PC-9 (cell line): ENCODE measurements at regions not wholly inside any gene's neighbourhood (a gene's known extent, or its start where the extent isn't known, plus 50 kb on each side); places are given as distances from the start of the nearest gene placed in this dataset.

Experiments
- EZH2 ChIP-seq: fragments of 200-600 bp; sonication (generic); IDR thresholded peaks from 2 replicates; pipeline ENCODE4 v1.8.0; 2017; ENCODE audit warnings: antibody characterized with exemption, low read depth
- TF ChIP-seq, protein P1 (sequence below): fragments of 200-600 bp; sonication (generic); conservative IDR thresholded peaks from 2 replicates; pipeline ENCODE4 v1.6.1; 2017; ENCODE audit warnings: mixed run types, antibody characterized with exemption, mild to moderate bottlenecking, moderate library complexity

DNA sequence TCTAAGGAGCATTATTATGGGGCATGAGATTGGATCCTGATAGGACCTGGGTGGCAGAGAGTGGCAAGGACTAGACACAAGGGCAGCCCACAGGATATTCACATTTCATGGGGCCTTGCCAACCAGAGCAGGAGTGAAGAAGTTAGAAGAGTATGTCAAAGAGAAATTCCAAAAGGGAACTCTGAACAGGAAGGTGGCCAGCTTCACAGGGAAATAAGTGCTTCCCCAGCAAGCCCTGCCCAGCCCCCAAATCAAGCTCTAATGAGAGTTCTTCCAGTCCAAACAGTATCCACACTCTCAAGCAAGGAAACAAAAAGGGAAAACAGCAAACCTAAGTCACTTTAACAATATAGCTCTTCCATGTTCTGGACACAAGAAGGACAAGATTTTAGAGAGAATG lies 130.2 kb upstream of the COL8A1 start:
- TF ChIP-seq, protein P1, sequence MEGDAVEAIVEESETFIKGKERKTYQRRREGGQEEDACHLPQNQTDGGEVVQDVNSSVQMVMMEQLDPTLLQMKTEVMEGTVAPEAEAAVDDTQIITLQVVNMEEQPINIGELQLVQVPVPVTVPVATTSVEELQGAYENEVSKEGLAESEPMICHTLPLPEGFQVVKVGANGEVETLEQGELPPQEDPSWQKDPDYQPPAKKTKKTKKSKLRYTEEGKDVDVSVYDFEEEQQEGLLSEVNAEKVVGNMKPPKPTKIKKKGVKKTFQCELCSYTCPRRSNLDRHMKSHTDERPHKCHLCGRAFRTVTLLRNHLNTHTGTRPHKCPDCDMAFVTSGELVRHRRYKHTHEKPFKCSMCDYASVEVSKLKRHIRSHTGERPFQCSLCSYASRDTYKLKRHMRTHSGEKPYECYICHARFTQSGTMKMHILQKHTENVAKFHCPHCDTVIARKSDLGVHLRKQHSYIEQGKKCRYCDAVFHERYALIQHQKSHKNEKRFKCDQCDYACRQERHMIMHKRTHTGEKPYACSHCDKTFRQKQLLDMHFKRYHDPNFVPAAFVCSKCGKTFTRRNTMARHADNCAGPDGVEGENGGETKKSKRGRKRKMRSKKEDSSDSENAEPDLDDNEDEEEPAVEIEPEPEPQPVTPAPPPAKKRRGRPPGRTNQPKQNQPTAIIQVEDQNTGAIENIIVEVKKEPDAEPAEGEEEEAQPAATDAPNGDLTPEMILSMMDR = no peak
- no peak for TF ChIP-seq EZH2
